K562 (cell line): ENCODE measurements at regions not wholly inside any gene's neighbourhood (a gene's known extent, or its start where the extent isn't known, plus 50 kb on each side); places are given as distances from the start of the nearest gene placed in this dataset.

Experiments used
- ATAC-seq: fragments of 200-7000 bp; cut with Tn5 transposase; 3 replicates; pipeline ENCODE4 v1.9.1; 2020; ENCODE audit warnings: moderate library complexity
- BruUV-seq: library from RNA; stranded (reverse); fragments of 400-500 nt; replicated peaks from 2 replicates; lab custom pipeline; 2021; lab: Mats Ljungman, UMichigan
- CTCF ChIA-PET: fragments of 300-600 bp; formaldehyde crosslinking; extraction: SDS; loops from one replicate; lab custom pipeline; 2021; ENCODE audit warnings: low intra/inter-chr PET ratio; lab: Yijun Ruan, JAX
- POLR2A ChIA-PET: fragments of 300-600, 350-650 bp; sonication (Branson Sonifier 250); formaldehyde crosslinking; extraction: SDS; loops from one replicate; lab custom pipeline; 2021; ENCODE audit warnings: antibody characterized with exemption, inconsistent platforms; lab: Yijun Ruan, JAX
- DNase-seq, 4 experiments: peaks; one replicate each; pipeline versions ENCODE4 v3.0.0 to v3.0.0-alpha.2; 2011 to 2018; ENCODE audit warnings: low spot score in 3 of 4, mixed read lengths in 3 of 4; ENCODE audit errors: extremely low read depth in 1 of 4
- FAIRE-seq: peaks from 2 replicates; lab custom pipeline; 2011; peaks lifted over from hg19 to GRCh38; lab: Jason Lieb, UNC
- H2AFZ ChIP-seq: 2 replicates; pipeline ENCODE4 v1.6.0; 2011; ENCODE audit warnings: low read depth, low read length, control low read depth, inconsistent platforms
- H3K27ac ChIP-seq: fragments of 200-600 bp; 3 replicates; pipeline ENCODE4 v1.8.0; 2011; ENCODE audit warnings: low read depth, mild to moderate bottlenecking, control low read depth, inconsistent platforms, low read length, moderate library complexity, mixed read lengths; ENCODE audit errors: extremely low read depth
- H3K27me3 ChIP-seq, 2 experiments: fragments of 300-600 bp in 1 of 2; 2 replicates in 1 of 2; 3 replicates in 1 of 2; pipeline versions ENCODE4 v1.6.0 to v1.8.0; 2011; ENCODE audit warnings: inconsistent platforms in 2 of 2, low read length in 2 of 2, mild to moderate bottlenecking in 1 of 2, mixed read lengths in 1 of 2, moderate library complexity in 1 of 2; ENCODE audit not compliant: control insufficient read depth in 2 of 2, insufficient read depth in 2 of 2
- H3K36me3 ChIP-seq: fragments of 300-600 bp; 3 replicates; pipeline ENCODE4 v1.8.0; 2011; ENCODE audit warnings: mild to moderate bottlenecking, low read length, inconsistent platforms; ENCODE audit not compliant: control insufficient read depth, insufficient read depth
- H3K4me1 ChIP-seq, 2 experiments: fragments of 200-600 bp in 1 of 2; replicated peaks in 1 of 2; 2 replicates in 1 of 2; 3 replicates in 1 of 2; pipeline versions ENCODE4 v1.5.1 to v1.8.0; 2011; ENCODE audit warnings: inconsistent platforms in 2 of 2, low read length in 2 of 2, mild to moderate bottlenecking in 1 of 2, mixed read lengths in 1 of 2, moderate library complexity in 1 of 2; ENCODE audit not compliant: control insufficient read depth in 2 of 2, insufficient read depth in 2 of 2
- H3K4me2 ChIP-seq: 2 replicates; pipeline ENCODE4 v1.6.1; 2011; ENCODE audit warnings: low read length, control low read depth, inconsistent platforms, mixed read lengths; ENCODE audit not compliant: insufficient read depth
- H3K4me3 ChIP-seq: fragments of 200-600 bp; sonication (generic), shearing (Covaris generic); 2 replicates; pipeline ENCODE4 v1.5.1; 2016; ENCODE audit warnings: control low read depth, inconsistent platforms
- H3K79me2 ChIP-seq: fragments of 200-600 bp; 3 replicates; pipeline ENCODE4 v1.8.0; 2011; ENCODE audit warnings: low read length, inconsistent platforms; ENCODE audit not compliant: control insufficient read depth, insufficient read depth
- H3K9ac ChIP-seq, 2 experiments: 2 replicates each; pipeline versions ENCODE4 v1.6.0 to v1.6.1; 2011; ENCODE audit warnings: low read depth in 2 of 2, low read length in 2 of 2, control low read depth in 1 of 2, inconsistent platforms in 1 of 2, mild to moderate bottlenecking in 1 of 2, mixed read lengths in 1 of 2; ENCODE audit not compliant: insufficient read depth in 1 of 2
- H3K9me1 ChIP-seq: one replicate; pipeline ENCODE4 v1.6.0; 2011; ENCODE audit warnings: inconsistent platforms, mild to moderate bottlenecking, low read length, moderate library complexity; ENCODE audit not compliant: control insufficient read depth, insufficient read depth
- H3K9me3 ChIP-seq: replicated peaks from 2 replicates; pipeline ENCODE4 v1.5.1; 2011; ENCODE audit warnings: low read depth, low read length, inconsistent platforms; ENCODE audit not compliant: control insufficient read depth, insufficient read depth
- H4K20me1 ChIP-seq: replicated peaks from 2 replicates; pipeline ENCODE4 v1.6.1; 2011; ENCODE audit warnings: low read length, inconsistent platforms, mixed read lengths; ENCODE audit not compliant: control insufficient read depth, insufficient read depth
- ATF3 ChIP-seq, 2 experiments: fragments of 450-650 bp in 1 of 2; sonication (generic) in 1 of 2; formaldehyde crosslinking in 1 of 2; IDR thresholded peaks in 1 of 2; conservative IDR thresholded peaks in 1 of 2; 2 replicates each; pipeline versions ENCODE4 v1.6.1 to v1.8.1; 2016 to 2023; ENCODE audit warnings: mild to moderate bottlenecking in 2 of 2, moderate library complexity in 2 of 2, inconsistent platforms in 1 of 2, missing genetic modification reagents in 1 of 2
- PRPF4 ChIP-seq: fragments of 200-400 bp; formaldehyde crosslinking; IDR thresholded peaks from one replicate; pipeline ENCODE4 v1.6.1; 2017; ENCODE audit warnings: low read length, low read depth, mild to moderate bottlenecking; ENCODE audit not compliant: insufficient read depth, poor library complexity, severe bottlenecking
- ZNF740 ChIP-seq, 3 experiments: fragments of 200-800 bp in 1 of 3; sonication (Bioruptor generic) in 1 of 3; sonication (generic) in 1 of 3; formaldehyde crosslinking in 1 of 3; IDR thresholded peaks; 2 replicates each; pipeline versions ENCODE4 v1.6.1 to v1.8.0; 2016 to 2022; ENCODE audit warnings: mild to moderate bottlenecking in 2 of 3, missing compliant biosample characterization in 2 of 3, missing genetic modification characterization in 2 of 3, missing genetic modification reagents in 1 of 3
- WGBS: fragments of 100-300 bp; shearing (Covaris generic); methylation state at CpG from one replicate; pipeline ENCODE4 v1.1.6; 2016; ENCODE audit warnings: low coverage, mixed read lengths; ENCODE audit not compliant: insufficient coverage; ENCODE audit errors: missing lambda C conversion rate; 5-methylcytosine and 5-hydroxymethylcytosine counted together
- in situ Hi-C: fragments of 300-500 bp; cut with MboI; formaldehyde crosslinking; loops from 4 replicates; pipeline ENCODE4 v1.15.0; 2018; ENCODE audit warnings: inconsistent platforms, mixed read lengths
- intact Hi-C: fragments of 100-400 bp; cut with micrococcal nuclease; formaldehyde crosslinking; loops from 2 replicates; pipeline ENCODE4 v1.14.2; 2022
- TF ChIP-seq, protein P1 (sequence below): fragments of 200-600 bp; sonication (generic); IDR thresholded peaks from one replicate; pipeline ENCODE4 v1.6.1; 2012; ENCODE audit warnings: mild to moderate bottlenecking, low read depth, low read length, inconsistent platforms

GRCh38 chr13:73262862-73263627 lies 204.2 kb downstream of the KLF5 start:
- Histone ChIP-seq H2AFZ (no peak overlapping the region), H3K4me3 (no peak overlapping the region), H3K27ac (no peak overlapping the region), H3K4me2 (no peak overlapping the region), H3K9me3 (no peaks in the 10 kb centered on the region), H3K79me2 (no peaks in the 10 kb centered on the region), H3K36me3 (no peaks in the 10 kb centered on the region), H3K27me3 (0 out of 5 replicates have a peak, but pooled peaks cover 0 to 2% of the 10 kb centered on the region in 2 experiments), H3K9me1 (no peaks in the 10 kb centered on the region), H3K4me1 (no peaks in the 10 kb centered on the region; a peak in 1 of 5 replicates), H4K20me1 (no peaks in the 10 kb centered on the region), H3K9ac (no peak overlapping the region)
- POLR2A ChIA-PET: no interaction called here
- CTCF ChIA-PET: no interaction called here
- ATAC-seq (no peak), FAIRE-seq (no peak), DNase-seq (no peak)
- TF ChIP-seq PRPF4 (no peak), ZNF740 (CRISPR knock-in tag; IDR thresholded peaks at IDR 0.05) (no peak), ZNF740 (tag; IDR thresholded peaks at IDR 0.05) (no peak), ATF3 (IDR thresholded peaks at IDR 0.05) (0 out of 2 replicates have a peak, but pooled peaks have one; percentile 17), ATF3 (CRISPR knock-in tag; conservative IDR thresholded peaks at IDR 0.05) (no peak)
- TF ChIP-seq, protein P1, sequence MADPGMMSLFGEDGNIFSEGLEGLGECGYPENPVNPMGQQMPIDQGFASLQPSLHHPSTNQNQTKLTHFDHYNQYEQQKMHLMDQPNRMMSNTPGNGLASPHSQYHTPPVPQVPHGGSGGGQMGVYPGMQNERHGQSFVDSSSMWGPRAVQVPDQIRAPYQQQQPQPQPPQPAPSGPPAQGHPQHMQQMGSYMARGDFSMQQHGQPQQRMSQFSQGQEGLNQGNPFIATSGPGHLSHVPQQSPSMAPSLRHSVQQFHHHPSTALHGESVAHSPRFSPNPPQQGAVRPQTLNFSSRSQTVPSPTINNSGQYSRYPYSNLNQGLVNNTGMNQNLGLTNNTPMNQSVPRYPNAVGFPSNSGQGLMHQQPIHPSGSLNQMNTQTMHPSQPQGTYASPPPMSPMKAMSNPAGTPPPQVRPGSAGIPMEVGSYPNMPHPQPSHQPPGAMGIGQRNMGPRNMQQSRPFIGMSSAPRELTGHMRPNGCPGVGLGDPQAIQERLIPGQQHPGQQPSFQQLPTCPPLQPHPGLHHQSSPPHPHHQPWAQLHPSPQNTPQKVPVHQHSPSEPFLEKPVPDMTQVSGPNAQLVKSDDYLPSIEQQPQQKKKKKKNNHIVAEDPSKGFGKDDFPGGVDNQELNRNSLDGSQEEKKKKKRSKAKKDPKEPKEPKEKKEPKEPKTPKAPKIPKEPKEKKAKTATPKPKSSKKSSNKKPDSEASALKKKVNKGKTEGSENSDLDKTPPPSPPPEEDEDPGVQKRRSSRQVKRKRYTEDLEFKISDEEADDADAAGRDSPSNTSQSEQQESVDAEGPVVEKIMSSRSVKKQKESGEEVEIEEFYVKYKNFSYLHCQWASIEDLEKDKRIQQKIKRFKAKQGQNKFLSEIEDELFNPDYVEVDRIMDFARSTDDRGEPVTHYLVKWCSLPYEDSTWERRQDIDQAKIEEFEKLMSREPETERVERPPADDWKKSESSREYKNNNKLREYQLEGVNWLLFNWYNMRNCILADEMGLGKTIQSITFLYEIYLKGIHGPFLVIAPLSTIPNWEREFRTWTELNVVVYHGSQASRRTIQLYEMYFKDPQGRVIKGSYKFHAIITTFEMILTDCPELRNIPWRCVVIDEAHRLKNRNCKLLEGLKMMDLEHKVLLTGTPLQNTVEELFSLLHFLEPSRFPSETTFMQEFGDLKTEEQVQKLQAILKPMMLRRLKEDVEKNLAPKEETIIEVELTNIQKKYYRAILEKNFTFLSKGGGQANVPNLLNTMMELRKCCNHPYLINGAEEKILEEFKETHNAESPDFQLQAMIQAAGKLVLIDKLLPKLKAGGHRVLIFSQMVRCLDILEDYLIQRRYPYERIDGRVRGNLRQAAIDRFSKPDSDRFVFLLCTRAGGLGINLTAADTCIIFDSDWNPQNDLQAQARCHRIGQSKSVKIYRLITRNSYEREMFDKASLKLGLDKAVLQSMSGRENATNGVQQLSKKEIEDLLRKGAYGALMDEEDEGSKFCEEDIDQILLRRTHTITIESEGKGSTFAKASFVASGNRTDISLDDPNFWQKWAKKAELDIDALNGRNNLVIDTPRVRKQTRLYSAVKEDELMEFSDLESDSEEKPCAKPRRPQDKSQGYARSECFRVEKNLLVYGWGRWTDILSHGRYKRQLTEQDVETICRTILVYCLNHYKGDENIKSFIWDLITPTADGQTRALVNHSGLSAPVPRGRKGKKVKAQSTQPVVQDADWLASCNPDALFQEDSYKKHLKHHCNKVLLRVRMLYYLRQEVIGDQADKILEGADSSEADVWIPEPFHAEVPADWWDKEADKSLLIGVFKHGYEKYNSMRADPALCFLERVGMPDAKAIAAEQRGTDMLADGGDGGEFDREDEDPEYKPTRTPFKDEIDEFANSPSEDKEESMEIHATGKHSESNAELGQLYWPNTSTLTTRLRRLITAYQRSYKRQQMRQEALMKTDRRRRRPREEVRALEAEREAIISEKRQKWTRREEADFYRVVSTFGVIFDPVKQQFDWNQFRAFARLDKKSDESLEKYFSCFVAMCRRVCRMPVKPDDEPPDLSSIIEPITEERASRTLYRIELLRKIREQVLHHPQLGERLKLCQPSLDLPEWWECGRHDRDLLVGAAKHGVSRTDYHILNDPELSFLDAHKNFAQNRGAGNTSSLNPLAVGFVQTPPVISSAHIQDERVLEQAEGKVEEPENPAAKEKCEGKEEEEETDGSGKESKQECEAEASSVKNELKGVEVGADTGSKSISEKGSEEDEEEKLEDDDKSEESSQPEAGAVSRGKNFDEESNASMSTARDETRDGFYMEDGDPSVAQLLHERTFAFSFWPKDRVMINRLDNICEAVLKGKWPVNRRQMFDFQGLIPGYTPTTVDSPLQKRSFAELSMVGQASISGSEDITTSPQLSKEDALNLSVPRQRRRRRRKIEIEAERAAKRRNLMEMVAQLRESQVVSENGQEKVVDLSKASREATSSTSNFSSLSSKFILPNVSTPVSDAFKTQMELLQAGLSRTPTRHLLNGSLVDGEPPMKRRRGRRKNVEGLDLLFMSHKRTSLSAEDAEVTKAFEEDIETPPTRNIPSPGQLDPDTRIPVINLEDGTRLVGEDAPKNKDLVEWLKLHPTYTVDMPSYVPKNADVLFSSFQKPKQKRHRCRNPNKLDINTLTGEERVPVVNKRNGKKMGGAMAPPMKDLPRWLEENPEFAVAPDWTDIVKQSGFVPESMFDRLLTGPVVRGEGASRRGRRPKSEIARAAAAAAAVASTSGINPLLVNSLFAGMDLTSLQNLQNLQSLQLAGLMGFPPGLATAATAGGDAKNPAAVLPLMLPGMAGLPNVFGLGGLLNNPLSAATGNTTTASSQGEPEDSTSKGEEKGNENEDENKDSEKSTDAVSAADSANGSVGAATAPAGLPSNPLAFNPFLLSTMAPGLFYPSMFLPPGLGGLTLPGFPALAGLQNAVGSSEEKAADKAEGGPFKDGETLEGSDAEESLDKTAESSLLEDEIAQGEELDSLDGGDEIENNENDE: no peak
- BruUV-seq: no TSS peak
- 2% methylated on average over 5 of the region's 5 CpGs for WGBS
- in situ Hi-C loops: no loop called here
- intact Hi-C loops: no loop called here
